SJSA1 (cell line): ENCODE measurements at regions not wholly inside any gene's neighbourhood (a gene's known extent, or its start where the extent isn't known, plus 50 kb on each side); places are given as distances from the start of the nearest gene placed in this dataset.
A peak's percentile ranks its signal among the peaks of the same experiment; 100 is the strongest.

ENCODE experiments used
- DNase-seq, 2 experiments: peaks; one replicate each; pipeline ENCODE4 v3.0.0-alpha.2; 2015 to 2020; ENCODE audit warnings: low spot score in 2 of 2, low read depth in 1 of 2
- H3K27ac ChIP-seq: fragments of 250-450 bp; sonication (Bioruptor Pico); 2 replicates; pipeline ENCODE4 v1.5.1; 2020; ENCODE audit warnings: mild to moderate bottlenecking, moderate library complexity
- H3K27me3 ChIP-seq: fragments of 250-450 bp; sonication (Bioruptor Pico); replicated peaks from 2 replicates; pipeline ENCODE4 v1.5.1; 2020; ENCODE audit warnings: mild to moderate bottlenecking, moderate library complexity
- H3K36me3 ChIP-seq: fragments of 250-450 bp; sonication (Bioruptor Pico); 2 replicates; pipeline ENCODE4 v1.5.1; 2020; ENCODE audit warnings: mild to moderate bottlenecking
- H3K4me1 ChIP-seq: fragments of 250-450 bp; sonication (Bioruptor Pico); replicated peaks from 2 replicates; pipeline ENCODE4 v1.6.1; 2021; ENCODE audit warnings: mild to moderate bottlenecking
- H3K4me3 ChIP-seq: fragments of 250-450 bp; sonication (Bioruptor Pico); 2 replicates; pipeline ENCODE4 v1.5.1; 2020; ENCODE audit warnings: mild to moderate bottlenecking
- H3K9me3 ChIP-seq: fragments of 250-450 bp; sonication (Bioruptor Pico); replicated peaks from 2 replicates; pipeline ENCODE4 v1.5.1; 2020; ENCODE audit warnings: mild to moderate bottlenecking

GRCh38 chr12:92470608-92471021 is 232.2 kb upstream of the PLEKHG7 start:
- Histone ChIP-seq H3K4me1 (no peaks in the 10 kb centered on the region; the same call in 1 of the 2 replicates), H3K36me3 (no peaks in the 10 kb centered on the region), H3K27ac (no peak overlapping the region), H3K4me3 (no peak overlapping the region), H3K9me3 (no peaks in the 10 kb centered on the region), H3K27me3 (no peaks in the 10 kb centered on the region)
- DNase-seq: no peak

GRCh38 chr12:92469837-92470236 is 233.0 kb upstream of the PLEKHG7 start:
- H3K36me3 ChIP-seq: no peaks in the 10 kb centered on the region
- no peaks in the 10 kb centered on the region for H3K9me3 ChIP-seq
- no peaks in the 10 kb centered on the region for H3K27me3 ChIP-seq
- H3K4me1 ChIP-seq: no peaks in the 10 kb centered on the region; the same call in 1 of the 2 replicates
- no peak overlapping the region for H3K4me3 ChIP-seq
- no peak overlapping the region for H3K27ac ChIP-seq
- no peak for DNase-seq

GRCh38 chr12:92468358-92469020 is 234.3 kb upstream of the PLEKHG7 start:
- no peaks in the 10 kb centered on the region for H3K27me3 ChIP-seq
- H3K36me3 ChIP-seq: no peaks in the 10 kb centered on the region
- H3K9me3 ChIP-seq: no peaks in the 10 kb centered on the region
- no peak overlapping the region for H3K4me3 ChIP-seq
- H3K4me1 ChIP-seq: no peaks in the 10 kb centered on the region; the same call in 1 of the 2 replicates
- DNase-seq: no peak
- no peak overlapping the region for H3K27ac ChIP-seq

- Histone ChIP-seq H3K9me3 (no peaks in the 10 kb centered on the region), H3K4me3 (no peak overlapping the region), H3K27me3 (no peaks in the 10 kb centered on the region), H3K36me3 (no peaks in the 10 kb centered on the region), H3K4me1 (no peaks in the 10 kb centered on the region; the same call in 1 of the 2 replicates), H3K27ac (no peak overlapping the region)
- DNase-seq: no peak
Observed at GRCh38 chr12:92467886-92468285, 234.9 kb upstream of the PLEKHG7 start.

GRCh38 chr12:92466391-92467305 is 236.1 kb upstream of the PLEKHG7 start:
- peak in 1 of 2 experiments; percentile 1 for DNase-seq
- H3K36me3 ChIP-seq: no peaks in the 10 kb centered on the region
- no peak overlapping the region for H3K27ac ChIP-seq
- no peak overlapping the region for H3K4me3 ChIP-seq
- no peaks in the 10 kb centered on the region; the same call in 1 of the 2 replicates for H3K4me1 ChIP-seq
- H3K9me3 ChIP-seq: no peaks in the 10 kb centered on the region
- no peaks in the 10 kb centered on the region for H3K27me3 ChIP-seq

GRCh38 chr12:92465786-92466295 is 236.9 kb upstream of the PLEKHG7 start:
- Histone ChIP-seq H3K4me3 (no peak overlapping the region), H3K9me3 (no peaks in the 10 kb centered on the region), H3K27ac (no peak overlapping the region), H3K27me3 (0 out of 2 replicates have a peak, but pooled peaks cover 1% of the 10 kb centered on the region), H3K4me1 (no peaks in the 10 kb centered on the region; the same call in 1 of the 2 replicates), H3K36me3 (no peaks in the 10 kb centered on the region)
- no peak for DNase-seq

- Histone ChIP-seq H3K4me3 (no peak overlapping the region), H3K9me3 (no peaks in the 10 kb centered on the region), H3K4me1 (no peaks in the 10 kb centered on the region; the same call in 1 of the 2 replicates), H3K27ac (no peak overlapping the region), H3K36me3 (no peaks in the 10 kb centered on the region), H3K27me3 (0 out of 2 replicates have a peak, but pooled peaks cover 3% of the 10 kb centered on the region)
- DNase-seq: no peak
Observed at GRCh38 chr12:92464911-92465310, 237.9 kb upstream of the PLEKHG7 start.

GRCh38 chr12:92463171-92463570 is 239.6 kb upstream of the PLEKHG7 start:
- H3K4me1 ChIP-seq: no peaks in the 10 kb centered on the region; the same call in 1 of the 2 replicates
- no peaks in the 10 kb centered on the region for H3K9me3 ChIP-seq
- no peaks in the 10 kb centered on the region for H3K36me3 ChIP-seq
- no peak overlapping the region for H3K4me3 ChIP-seq
- no peak for DNase-seq
- H3K27ac ChIP-seq: no peak overlapping the region
- 0 out of 2 replicates have a peak, but pooled peaks cover 3% of the 10 kb centered on the region for H3K27me3 ChIP-seq

- no peak for DNase-seq
- H3K4me3 ChIP-seq: no peak overlapping the region
- 0 out of 2 replicates have a peak, but pooled peaks cover 3% of the 10 kb centered on the region for H3K27me3 ChIP-seq
- no peak overlapping the region for H3K27ac ChIP-seq
- no peaks in the 10 kb centered on the region; the same call in 1 of the 2 replicates for H3K4me1 ChIP-seq
- no peaks in the 10 kb centered on the region for H3K36me3 ChIP-seq
- no peaks in the 10 kb centered on the region for H3K9me3 ChIP-seq
Observed at GRCh38 chr12:92462527-92462926, 240.3 kb upstream of the PLEKHG7 start.

GRCh38 chr12:92462049-92462448 is 240.7 kb upstream of the PLEKHG7 start:
- Histone ChIP-seq H3K27ac (no peak overlapping the region), H3K4me1 (no peaks in the 10 kb centered on the region; the same call in 1 of the 2 replicates), H3K4me3 (no peak overlapping the region), H3K9me3 (no peaks in the 10 kb centered on the region), H3K36me3 (no peaks in the 10 kb centered on the region), H3K27me3 (0 out of 2 replicates have a peak, but pooled peaks cover 3% of the 10 kb centered on the region)
- no peak for DNase-seq

- DNase-seq: no peak
Observed at GRCh38 chr12:92459850-92460249, 242.9 kb upstream of the PLEKHG7 start.

GRCh38 chr12:92458996-92459395 is 243.8 kb upstream of the PLEKHG7 start:
- Histone ChIP-seq H3K4me1 (no peaks in the 10 kb centered on the region), H3K4me3 (no peak overlapping the region), H3K36me3 (no peaks in the 10 kb centered on the region), H3K9me3 (no peaks in the 10 kb centered on the region), H3K27me3 (0 out of 2 replicates have a peak, but pooled peaks cover 3% of the 10 kb centered on the region), H3K27ac (no peak overlapping the region)
- no peak for DNase-seq

More at GRCh38 chr12:92459850-92460249, 242.9 kb upstream of the PLEKHG7 start:
- H3K4me3 ChIP-seq: no peak overlapping the region
- H3K27me3 ChIP-seq: 0 out of 2 replicates have a peak, but pooled peaks cover 3% of the 10 kb centered on the region
- H3K27ac ChIP-seq: no peak overlapping the region
- no peaks in the 10 kb centered on the region for H3K4me1 ChIP-seq
- H3K36me3 ChIP-seq: no peaks in the 10 kb centered on the region
- no peaks in the 10 kb centered on the region for H3K9me3 ChIP-seq

- no peaks in the 10 kb centered on the region for H3K36me3 ChIP-seq
- 0 out of 2 replicates have a peak, but pooled peaks cover 3% of the 10 kb centered on the region for H3K27me3 ChIP-seq
- no peak overlapping the region for H3K27ac ChIP-seq
- no peak overlapping the region for H3K4me3 ChIP-seq
- no peaks in the 10 kb centered on the region for H3K4me1 ChIP-seq
- H3K9me3 ChIP-seq: no peaks in the 10 kb centered on the region
- DNase-seq: no peak
Observed at GRCh38 chr12:92457458-92458180, 245.2 kb upstream of the PLEKHG7 start.
